AG08396 (cell line): ENCODE measurements at regions not wholly inside any gene's neighbourhood (a gene's known extent, or its start where the extent isn't known, plus 50 kb on each side); places are given as distances from the start of the nearest gene placed in this dataset.
"Not testable (repeated sequence)": the region's sequence is repeated elsewhere in the genome, so short reads cannot be mapped to it uniquely, and the experiment has no call there.

Experiments used
- DNase-seq: peaks from one replicate; pipeline ENCODE4 v3.0.0; 2012; ENCODE audit warnings: low spot score, mixed read lengths

- DNase-seq: peak; percentile 43
Observed at GRCh38 chr5:79924936-79925893, 65.8 kb downstream of the MTX3 start.

DNA sequence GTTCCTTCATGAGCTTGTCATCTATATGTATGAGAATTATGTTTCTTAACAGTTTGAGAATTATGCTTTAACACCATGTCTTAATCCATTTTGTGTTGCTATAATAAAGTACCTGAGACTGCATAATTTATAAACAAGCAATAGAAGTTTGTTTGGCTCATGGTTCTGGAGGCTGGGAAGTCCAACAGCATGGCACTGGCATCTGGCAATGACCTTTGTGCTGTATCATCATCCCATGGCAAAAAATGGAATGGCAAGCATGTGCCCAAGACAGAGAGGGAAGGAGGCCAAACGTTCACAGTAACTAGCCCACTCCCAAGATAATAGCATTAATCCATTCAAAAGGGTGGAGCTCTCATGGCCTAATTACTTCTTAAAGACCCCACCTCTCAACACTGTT, 67.6 kb downstream of the MTX3 start:
- no peak for DNase-seq

DNA sequence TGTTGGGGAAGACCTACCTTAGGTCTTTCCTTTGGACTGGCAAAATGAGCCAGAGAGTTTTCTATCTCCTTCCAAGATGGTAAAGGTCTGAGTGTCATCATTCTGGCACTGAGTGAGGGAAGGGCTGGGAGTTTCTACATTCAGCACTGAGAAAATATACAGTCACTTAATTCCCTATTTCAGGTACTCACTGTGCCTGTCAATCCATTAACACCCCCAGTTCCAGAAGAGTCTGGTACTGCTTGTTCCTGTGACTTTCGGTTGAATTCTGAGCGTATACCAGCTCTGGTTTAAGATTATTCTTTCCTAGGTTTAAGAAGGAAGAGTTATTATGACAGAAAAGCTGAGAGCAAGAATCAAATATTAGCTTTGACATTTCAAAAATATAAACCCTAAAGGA, 68.4 kb downstream of the MTX3 start:
- DNase-seq: no peak

- DNase-seq: not testable (repeated sequence)
Observed at GRCh38 chr5:79907452-79907851, 83.6 kb downstream of the MTX3 start.

- not testable (repeated sequence) for DNase-seq
Observed at GRCh38 chr5:79902571-79902970, 88.5 kb downstream of the MTX3 start.

DNA sequence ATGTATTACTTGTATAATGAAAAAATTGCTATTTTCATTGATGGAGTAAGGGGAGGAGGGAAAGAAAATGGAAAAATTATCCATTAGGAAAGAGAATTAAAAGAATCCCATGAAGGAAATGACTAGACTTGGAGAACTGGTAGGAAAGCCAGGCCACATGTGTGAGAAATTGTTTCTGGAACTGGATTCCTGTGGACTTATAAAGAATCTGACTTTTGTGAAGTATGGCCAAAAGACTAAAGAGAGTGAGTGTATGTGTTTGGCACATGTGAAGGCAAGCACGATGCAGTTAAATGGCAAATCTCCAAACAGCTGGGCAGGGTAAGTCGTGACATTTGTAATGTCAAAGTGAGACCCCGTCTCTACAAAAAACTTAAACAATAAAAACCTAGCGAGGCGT, 89.4 kb downstream of the MTX3 start:
- no peak for DNase-seq

- no peak for DNase-seq
Observed at GRCh38 chr5:79898611-79899010, 92.5 kb downstream of the MTX3 start.

DNA sequence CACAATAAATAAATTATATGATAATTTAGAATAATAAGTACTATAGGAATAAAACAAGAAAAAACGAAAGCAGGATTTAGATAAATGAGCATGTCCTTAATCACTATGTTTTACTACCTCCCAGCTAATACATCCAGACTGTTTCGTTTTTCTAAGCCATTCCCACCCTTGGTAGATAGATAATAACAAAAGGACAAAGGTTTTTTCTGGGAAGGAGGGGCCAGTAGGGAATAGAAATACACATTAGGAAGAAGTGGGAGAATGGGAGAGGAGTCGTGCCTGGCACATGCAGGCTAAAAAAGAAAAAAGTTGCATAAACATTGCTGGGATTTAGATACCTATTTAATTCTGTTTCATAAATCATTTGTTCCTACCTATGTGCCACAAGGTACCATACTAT, 97.1 kb downstream of the MTX3 start:
- no peak for DNase-seq

DNA sequence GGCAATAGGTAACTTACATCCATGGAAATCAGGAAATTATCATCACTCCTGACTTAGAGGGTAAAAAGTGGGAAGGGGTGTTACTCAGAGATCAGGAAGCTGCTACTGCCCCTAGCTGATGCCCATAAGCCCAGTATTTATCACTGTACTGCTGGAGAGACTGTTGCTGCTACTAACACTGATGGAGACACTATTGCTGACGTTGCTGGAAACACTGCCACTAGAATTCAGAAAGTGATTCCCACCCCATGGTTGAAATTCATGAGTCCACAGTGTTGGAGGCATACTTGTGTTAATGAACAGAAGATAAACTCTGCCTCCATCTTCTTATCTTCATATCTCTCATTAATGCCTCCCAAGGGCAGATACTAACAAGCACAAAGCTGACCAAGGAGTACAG, 97.6 kb downstream of the MTX3 start:
- DNase-seq: no peak

- DNase-seq: no peak
Observed at GRCh38 chr5:79890930-79891249, 100.2 kb downstream of the MTX3 start.

DNA sequence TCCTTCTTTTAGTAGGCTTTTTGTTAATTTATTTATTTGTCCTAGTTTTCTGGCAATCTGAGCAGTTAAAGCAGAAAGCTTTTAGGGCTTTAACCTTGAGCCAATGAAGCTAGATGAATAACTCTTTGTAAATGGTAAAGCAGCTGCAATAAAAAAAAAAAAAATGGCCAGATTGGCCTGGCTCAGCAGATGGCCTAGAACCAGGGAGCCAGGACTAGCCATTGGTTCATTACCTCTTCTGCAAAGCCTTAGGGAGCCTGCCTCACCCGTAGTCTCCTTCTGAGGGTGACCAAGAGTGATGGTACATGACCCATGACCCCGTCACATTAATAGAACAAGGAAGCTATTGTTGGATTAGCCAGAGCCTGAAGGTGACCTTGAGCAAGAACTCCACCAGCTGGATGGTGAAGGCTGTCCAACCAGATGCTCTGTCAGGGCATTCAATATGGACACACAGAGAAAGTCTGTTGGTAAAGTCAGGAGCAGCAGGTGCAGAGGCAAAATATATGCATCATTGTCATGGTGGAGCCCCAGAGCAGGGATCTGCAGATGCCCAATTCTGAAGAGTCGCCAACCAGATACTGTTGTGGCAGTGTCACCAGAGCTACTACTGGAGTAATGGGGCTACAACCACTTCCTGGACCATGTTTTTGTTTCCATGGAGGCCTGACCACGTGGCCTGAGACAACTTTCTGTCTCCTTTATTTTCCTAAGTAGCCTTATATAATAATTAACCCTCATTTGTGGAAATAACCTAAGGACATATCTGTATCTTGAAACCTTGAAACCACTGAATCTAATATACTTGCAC, 100.7 kb downstream of the MTX3 start:
- no peak for DNase-seq

GRCh38 chr5:79888643-79889042, 102.4 kb downstream of the MTX3 start:
- DNase-seq: no peak

DNA sequence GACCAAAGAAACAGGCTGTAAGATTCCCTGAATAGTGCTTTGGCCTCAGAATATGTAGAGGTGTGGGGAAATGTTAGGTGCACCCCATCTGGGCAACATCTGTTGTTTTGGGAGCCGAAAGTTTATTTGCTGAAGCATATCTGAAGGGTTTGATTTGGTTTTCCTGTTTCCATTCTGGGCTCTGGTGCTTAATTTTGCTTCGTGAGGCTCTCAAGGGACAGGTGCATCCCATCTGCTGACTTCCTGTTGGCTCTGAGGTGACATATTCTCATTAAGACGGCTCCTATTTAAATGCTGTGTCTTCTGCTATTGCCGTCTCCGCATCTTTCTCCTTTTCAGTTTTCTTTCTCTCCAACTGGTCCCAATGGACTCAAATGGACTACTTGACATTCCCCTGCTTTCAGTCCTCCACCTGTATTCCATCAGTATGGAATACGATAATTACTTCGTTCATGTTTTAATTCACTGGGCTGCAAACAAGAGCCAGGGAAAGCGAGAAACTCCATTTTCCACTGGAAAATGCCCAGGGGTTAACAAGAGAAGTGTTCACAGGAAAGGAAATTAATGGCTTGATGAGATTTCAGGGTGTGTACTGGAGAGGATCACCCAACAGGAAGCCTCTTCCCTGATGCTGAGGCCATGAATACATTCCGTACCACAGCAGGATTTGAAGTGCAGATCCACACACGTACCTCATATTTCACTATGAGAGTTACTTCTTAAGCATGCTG, 104.0 kb downstream of the MTX3 start:
- DNase-seq: no peak

DNA sequence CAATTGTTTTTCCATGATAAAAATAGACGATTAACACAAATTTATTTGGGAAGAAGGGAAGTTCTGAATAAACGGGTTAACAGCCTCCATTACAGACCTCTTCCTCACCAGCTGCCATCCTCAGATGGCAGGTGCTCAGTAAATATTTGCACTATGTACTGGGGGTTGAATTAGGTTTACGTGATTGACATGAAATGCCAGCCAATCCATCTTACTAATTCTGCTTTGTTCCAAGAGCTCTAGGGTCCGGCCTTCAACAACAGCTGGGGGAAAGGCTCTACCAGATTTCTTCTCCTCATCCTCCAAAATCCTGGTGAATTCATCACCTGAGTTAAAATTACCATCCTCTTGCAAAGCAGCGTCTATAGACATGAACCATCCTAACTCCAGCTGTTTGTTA, 104.6 kb downstream of the MTX3 start:
- DNase-seq: no peak

GRCh38 chr5:79879880-79880279, 111.2 kb downstream of the MTX3 start:
- not testable (repeated sequence) for DNase-seq

DNA sequence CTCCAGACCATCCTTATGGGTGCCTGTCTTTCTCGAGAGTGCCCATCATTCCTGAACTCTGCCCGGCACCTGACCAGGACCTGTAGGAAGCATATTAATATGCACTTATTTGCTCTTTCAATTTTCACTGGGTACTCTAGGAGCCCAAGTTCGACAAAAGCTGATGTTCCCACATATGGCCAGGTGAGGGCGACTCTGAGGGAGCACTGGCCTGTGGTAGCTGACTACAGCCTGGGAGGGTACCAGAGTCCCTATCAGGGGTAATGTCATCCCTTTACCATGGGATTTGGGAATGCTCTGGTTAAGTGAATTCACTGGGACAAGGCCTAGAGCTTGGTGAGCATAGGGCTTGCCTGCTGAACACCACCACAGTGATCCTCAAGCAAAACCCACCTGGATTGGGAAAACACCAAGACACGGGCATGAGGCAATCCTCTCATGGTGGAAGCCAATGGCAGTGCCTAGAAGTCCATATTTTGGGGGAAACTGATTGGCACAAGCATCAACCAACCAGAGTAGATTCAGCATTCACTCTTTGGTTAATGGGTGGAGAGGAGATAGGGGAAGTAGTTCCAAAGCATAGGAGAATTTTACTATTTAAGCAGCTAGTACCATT, 112.2 kb downstream of the MTX3 start:
- DNase-seq: peak; percentile 14

DNA sequence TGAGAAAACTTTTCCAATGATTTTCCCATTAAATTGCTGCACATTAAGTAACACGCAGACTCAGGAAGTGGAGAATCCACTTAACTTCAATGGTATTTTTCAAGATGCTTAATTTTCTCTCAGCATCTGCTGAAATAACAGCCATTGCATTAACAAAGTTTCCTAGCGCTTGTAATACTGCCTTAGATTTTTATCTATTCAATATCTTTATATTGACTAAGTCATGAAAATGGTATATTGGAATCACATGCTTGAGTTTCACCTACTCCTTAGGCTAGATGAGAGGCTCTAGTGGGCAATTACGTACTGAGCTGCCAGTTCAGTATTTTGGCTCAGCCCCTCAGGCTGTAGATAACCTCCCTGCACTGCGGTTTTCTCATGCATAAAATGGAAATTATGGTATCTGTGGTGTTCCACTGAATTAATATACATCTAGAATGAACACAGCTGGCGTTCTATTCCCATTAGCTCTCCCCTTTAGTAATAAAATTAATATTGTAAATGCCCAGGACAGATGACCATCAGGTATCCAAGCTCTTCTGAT, 112.9 kb downstream of the MTX3 start:
- DNase-seq: no peak

GRCh38 chr5:79876456-79876855, 114.6 kb downstream of the MTX3 start:
- DNase-seq: no peak

GRCh38 chr5:79875230-79875629, 115.8 kb downstream of the MTX3 start:
- no peak for DNase-seq

GRCh38 chr5:79873187-79873586, 117.9 kb downstream of the MTX3 start:
- no peak for DNase-seq

GRCh38 chr5:79872291-79872690, 118.8 kb downstream of the MTX3 start:
- DNase-seq: no peak
